Kidney epithelial cell (primary cell): ENCODE measurements at regions not wholly inside any gene's neighbourhood (a gene's known extent, or its start where the extent isn't known, plus 50 kb on each side); places are given as distances from the start of the nearest gene placed in this dataset.

Source experiments
- DNase-seq: peaks from one replicate; pipeline ENCODE4 v3.0.0-alpha.2; 2010; ENCODE audit warnings: low read depth
- H3K27me3 ChIP-seq: 2 replicates; pipeline ENCODE4 v1.6.0; 2011; ENCODE audit warnings: low read length; ENCODE audit not compliant: control insufficient read depth, insufficient read depth
- H3K36me3 ChIP-seq: 2 replicates; pipeline ENCODE4 v1.5.1; 2011; ENCODE audit warnings: low read length; ENCODE audit not compliant: control insufficient read depth, insufficient read depth
- H3K4me3 ChIP-seq: 2 replicates; pipeline ENCODE4 v1.5.1; 2011; ENCODE audit warnings: low read depth, mild to moderate bottlenecking, control low read depth, low read length
- TF ChIP-seq, protein P1 (sequence below): IDR thresholded peaks from 2 replicates; pipeline ENCODE4 v1.5.1; 2011; ENCODE audit warnings: mild to moderate bottlenecking, moderate library complexity, low read length, control low read depth, inconsistent platforms; ENCODE audit not compliant: insufficient read depth, poor library complexity, severe bottlenecking

DNA sequence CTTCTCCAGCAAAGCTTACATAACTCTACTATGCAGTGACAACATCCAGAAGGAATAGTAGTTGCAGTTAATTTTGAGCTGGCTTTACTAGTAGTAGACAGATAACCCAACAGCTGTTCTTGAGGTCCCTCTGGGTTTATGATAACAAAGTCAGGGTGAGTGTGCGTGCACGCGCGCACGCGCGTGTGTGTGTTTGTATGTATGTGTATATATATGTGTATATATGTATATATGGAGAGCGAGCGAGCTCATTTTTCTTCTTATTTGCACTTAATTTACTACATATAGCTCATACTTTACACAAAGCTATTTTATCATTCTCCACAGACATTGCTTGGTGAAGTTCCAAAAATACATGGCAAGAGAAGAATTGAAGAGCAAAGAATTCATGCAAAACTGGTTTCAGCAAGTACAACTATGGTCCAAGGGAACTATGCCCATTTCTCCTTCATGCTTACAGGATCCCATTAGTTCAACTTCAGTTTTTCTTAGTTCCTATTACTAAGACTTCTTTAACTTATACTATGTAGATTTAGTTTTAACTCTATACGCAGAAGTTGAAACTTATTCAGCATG is 105.9 kb upstream of the TMEM168 start:
- DNase-seq = no peak
- Histone ChIP-seq H3K27me3 (no peaks in the 10 kb centered on the region), H3K36me3 (no peaks in the 10 kb centered on the region), H3K4me3 (no peak overlapping the region)
- TF ChIP-seq, protein P1, sequence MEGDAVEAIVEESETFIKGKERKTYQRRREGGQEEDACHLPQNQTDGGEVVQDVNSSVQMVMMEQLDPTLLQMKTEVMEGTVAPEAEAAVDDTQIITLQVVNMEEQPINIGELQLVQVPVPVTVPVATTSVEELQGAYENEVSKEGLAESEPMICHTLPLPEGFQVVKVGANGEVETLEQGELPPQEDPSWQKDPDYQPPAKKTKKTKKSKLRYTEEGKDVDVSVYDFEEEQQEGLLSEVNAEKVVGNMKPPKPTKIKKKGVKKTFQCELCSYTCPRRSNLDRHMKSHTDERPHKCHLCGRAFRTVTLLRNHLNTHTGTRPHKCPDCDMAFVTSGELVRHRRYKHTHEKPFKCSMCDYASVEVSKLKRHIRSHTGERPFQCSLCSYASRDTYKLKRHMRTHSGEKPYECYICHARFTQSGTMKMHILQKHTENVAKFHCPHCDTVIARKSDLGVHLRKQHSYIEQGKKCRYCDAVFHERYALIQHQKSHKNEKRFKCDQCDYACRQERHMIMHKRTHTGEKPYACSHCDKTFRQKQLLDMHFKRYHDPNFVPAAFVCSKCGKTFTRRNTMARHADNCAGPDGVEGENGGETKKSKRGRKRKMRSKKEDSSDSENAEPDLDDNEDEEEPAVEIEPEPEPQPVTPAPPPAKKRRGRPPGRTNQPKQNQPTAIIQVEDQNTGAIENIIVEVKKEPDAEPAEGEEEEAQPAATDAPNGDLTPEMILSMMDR = no peak

DNA sequence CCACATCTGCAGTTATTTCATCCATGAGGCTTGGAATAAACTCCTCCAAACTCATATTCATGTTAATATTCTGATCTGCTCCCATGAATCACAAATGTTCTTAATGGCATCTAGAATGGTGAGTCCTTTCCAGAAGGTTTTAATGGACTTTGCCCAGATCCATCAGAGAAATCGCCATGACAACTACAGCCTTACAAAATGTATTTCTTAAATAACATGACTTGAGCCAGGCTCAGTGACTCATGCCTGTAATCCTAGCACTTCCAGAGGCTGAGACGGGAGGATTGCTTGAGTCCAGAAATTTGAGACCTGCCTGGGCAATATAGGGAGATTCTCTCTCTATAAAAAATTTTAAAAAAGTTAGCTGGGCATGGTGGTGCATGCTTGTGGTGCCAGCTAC is 102.1 kb upstream of the TMEM168 start:
- no peak overlapping the region for H3K4me3 ChIP-seq

DNA sequence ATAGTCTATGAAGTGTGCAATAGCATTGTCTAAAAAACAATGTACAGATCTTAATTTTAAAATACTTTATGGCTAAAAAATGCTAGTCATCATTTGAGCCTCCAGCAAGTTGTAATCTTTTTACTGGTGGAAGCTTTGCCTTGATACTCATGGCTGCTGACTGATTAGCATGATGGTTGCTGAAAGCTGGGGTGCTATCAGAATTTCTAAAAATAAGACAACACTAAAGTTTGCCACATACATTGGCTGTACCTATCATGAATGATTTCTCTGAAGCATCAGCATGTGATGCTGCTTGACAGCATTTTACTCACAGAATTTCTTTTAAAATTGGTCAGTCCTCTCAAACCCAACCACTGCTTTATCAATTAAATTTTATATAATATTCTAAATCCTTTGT is 101.5 kb upstream of the TMEM168 start:
- TF ChIP-seq, protein P1 = no peak
- Histone ChIP-seq H3K36me3 (no peaks in the 10 kb centered on the region), H3K27me3 (no peaks in the 10 kb centered on the region), H3K4me3 (no peak overlapping the region)
- no peak for DNase-seq

More for the DNA sequence above, 102.1 kb upstream of the TMEM168 start:
- DNase-seq = no peak
- Histone ChIP-seq H3K27me3 (no peaks in the 10 kb centered on the region), H3K36me3 (no peaks in the 10 kb centered on the region)
- TF ChIP-seq, protein P1 = no peak

DNA sequence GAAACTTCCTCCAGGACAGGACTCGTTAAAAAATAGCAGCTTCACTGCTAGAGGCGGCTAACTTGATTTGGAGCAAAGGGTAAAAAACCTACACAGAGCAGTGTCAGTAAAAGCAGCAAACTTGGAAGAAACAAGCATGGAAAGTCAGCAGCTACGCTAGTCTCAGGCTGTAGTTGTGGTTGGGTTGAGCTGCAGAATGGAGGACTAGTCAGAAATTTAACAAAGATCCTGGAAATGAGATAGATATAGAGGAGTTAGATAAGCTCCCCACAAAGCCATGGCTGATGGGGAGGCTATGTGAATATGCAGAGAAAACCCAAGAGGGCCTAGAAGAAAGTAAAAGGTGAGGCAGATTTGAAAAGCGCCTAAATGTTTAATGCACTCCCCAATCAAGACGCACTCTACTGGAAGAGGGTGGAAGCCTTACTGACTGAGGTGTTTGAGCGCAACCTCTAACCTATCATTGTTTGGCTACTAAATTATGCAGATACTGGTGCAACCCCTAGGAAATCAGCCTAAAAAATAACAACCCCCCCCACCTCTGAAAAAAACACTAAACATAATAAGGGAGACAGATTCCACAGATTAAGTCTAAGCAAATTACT is 99.7 kb upstream of the TMEM168 start:
- H3K27me3 ChIP-seq = no peaks in the 10 kb centered on the region
- TF ChIP-seq, protein P1 = no peak
- no peaks in the 10 kb centered on the region for H3K36me3 ChIP-seq
- H3K4me3 ChIP-seq = no peak overlapping the region
- DNase-seq = no peak

DNA sequence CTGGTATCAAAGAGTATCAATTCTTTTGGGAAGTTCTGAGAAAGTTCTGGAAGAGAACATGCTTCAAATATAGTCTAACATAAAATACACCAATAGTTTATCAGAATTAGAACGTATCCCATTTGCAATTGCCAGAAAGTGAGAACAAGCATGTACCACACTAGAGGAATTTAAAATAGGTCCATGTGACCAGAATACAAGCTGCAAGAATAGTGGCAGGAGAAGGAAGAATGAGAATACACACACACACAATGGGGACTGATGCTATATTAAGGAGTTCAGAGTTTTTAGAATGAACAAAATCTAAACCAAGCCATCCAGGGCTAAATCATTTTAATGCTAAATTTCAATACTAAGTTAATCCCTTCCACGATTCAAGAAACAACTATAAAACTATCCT is 99.1 kb upstream of the TMEM168 start:
- TF ChIP-seq, protein P1 = no peak
- DNase-seq = no peak

DNA sequence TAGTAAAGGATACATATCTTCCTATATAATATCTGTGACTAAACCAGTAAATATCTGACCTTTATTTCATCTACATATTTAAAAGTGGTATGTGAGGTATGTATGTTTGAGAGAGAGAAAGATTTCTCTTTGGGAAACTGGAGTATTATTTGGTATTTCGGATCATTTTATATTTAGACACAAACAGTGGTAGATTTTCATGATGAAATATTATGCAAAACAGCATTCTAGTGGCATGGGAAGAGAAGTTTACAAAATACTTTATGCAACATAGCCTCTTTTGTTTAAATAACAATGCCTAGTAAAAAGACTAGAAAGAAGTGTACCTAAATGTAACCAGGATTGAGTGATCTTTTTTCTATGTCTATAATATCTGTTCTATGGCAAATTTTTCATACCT is 98.6 kb upstream of the TMEM168 start:
- H3K36me3 ChIP-seq = no peaks in the 10 kb centered on the region
- no peak for DNase-seq
- H3K4me3 ChIP-seq = no peak overlapping the region
- TF ChIP-seq, protein P1 = no peak
- H3K27me3 ChIP-seq = no peaks in the 10 kb centered on the region

More for the DNA sequence above, 99.1 kb upstream of the TMEM168 start:
- no peak overlapping the region for H3K4me3 ChIP-seq
- H3K36me3 ChIP-seq = no peaks in the 10 kb centered on the region
- H3K27me3 ChIP-seq = no peaks in the 10 kb centered on the region
